IPS DF 6.9 (cell line): ENCODE measurements at regions not wholly inside any gene's neighbourhood (a gene's known extent, or its start where the extent isn't known, plus 50 kb on each side); places are given as distances from the start of the nearest gene placed in this dataset.
"Not testable (repeated sequence)": the region's sequence is repeated elsewhere in the genome, so short reads cannot be mapped to it uniquely, and the experiment has no call there.

Experiments used
- DNase-seq: peaks from one replicate; pipeline ENCODE4 v3.0.0-alpha.2; 2013; ENCODE audit warnings: low read depth, low spot score
- H3K27ac ChIP-seq: one replicate; pipeline ENCODE4 v1.5.1; 2013; ENCODE audit warnings: low read length, control low read depth
- H3K27me3 ChIP-seq: 2 replicates; pipeline ENCODE4 v1.6.1; 2013; ENCODE audit warnings: mild to moderate bottlenecking, low read length; ENCODE audit not compliant: control insufficient read depth, insufficient read depth
- H3K36me3 ChIP-seq: 2 replicates; pipeline ENCODE4 v1.6.1; 2013; ENCODE audit warnings: low read length; ENCODE audit not compliant: control insufficient read depth, insufficient read depth
- H3K4me1 ChIP-seq: 2 replicates; pipeline ENCODE4 v1.6.1; 2013; ENCODE audit warnings: low read length; ENCODE audit not compliant: control insufficient read depth, insufficient read depth
- H3K4me3 ChIP-seq: 2 replicates; pipeline ENCODE4 v1.5.1; 2013; ENCODE audit warnings: mild to moderate bottlenecking, low read length
- H3K9me3 ChIP-seq: 2 replicates; pipeline ENCODE4 v1.6.1; 2013; ENCODE audit warnings: low read length, inconsistent platforms; ENCODE audit not compliant: control insufficient read depth, insufficient read depth
- WGBS: extraction: QIAGEN DNeasy Blood & Tissue Kit; methylation state at CpG from one replicate; pipeline ENCODE4 v1.1.7; 2013; ENCODE audit warnings: mixed read lengths, missing lambda C conversion rate; ENCODE audit not compliant: insufficient read length, insufficient coverage; 5-methylcytosine and 5-hydroxymethylcytosine counted together

- not testable (repeated sequence) for H3K27me3 ChIP-seq, H3K4me3 ChIP-seq, DNase-seq, H3K4me1 ChIP-seq, H3K36me3 ChIP-seq, H3K27ac ChIP-seq, H3K9me3 ChIP-seq
- WGBS, result no CpG with 5 or more reads among the region's 24 CpGs
These were observed 82.3 kb upstream of the FCGR1A start for GRCh38 chr1:149700220-149700619.

- H3K4me3 ChIP-seq, H3K4me1 ChIP-seq, H3K9me3 ChIP-seq, H3K27me3 ChIP-seq, H3K27ac ChIP-seq, DNase-seq, H3K36me3 ChIP-seq: not testable (repeated sequence)
- WGBS, result no CpG with 5 or more reads among the region's 58 CpGs
These were observed 81.6 kb upstream of the FCGR1A start for GRCh38 chr1:149700677-149701567.

- H3K36me3 ChIP-seq, H3K27me3 ChIP-seq, H3K4me1 ChIP-seq, H3K4me3 ChIP-seq, DNase-seq, H3K9me3 ChIP-seq, H3K27ac ChIP-seq: not testable (repeated sequence)
- no CpG with 5 or more reads among the region's 22 CpGs for WGBS
These were observed 74.2 kb upstream of the FCGR1A start for GRCh38 chr1:149708192-149708853.

GRCh38 chr1:149711651-149712050 is 70.8 kb upstream of the FCGR1A start:
- not testable (repeated sequence) for DNase-seq, H3K27me3 ChIP-seq, H3K27ac ChIP-seq, H3K9me3 ChIP-seq, H3K36me3 ChIP-seq, H3K4me3 ChIP-seq, H3K4me1 ChIP-seq
- WGBS, result no CpG with 5 or more reads among the region's 12 CpGs

GRCh38 chr1:149712154-149712927 is 70.2 kb upstream of the FCGR1A start:
- no CpG with 5 or more reads among the region's 30 CpGs for WGBS
- not testable (repeated sequence) for H3K9me3 ChIP-seq, DNase-seq, H3K27me3 ChIP-seq, H3K27ac ChIP-seq, H3K4me1 ChIP-seq, H3K36me3 ChIP-seq
- peak overlapping the region; percentile 84; the same call in 1 of the 2 replicates for H3K4me3 ChIP-seq

GRCh38 chr1:149713513-149713912 is 69.0 kb upstream of the FCGR1A start:
- DNase-seq, H3K4me1 ChIP-seq, H3K4me3 ChIP-seq, H3K27ac ChIP-seq, H3K27me3 ChIP-seq, H3K9me3 ChIP-seq, H3K36me3 ChIP-seq: not testable (repeated sequence)
- no CpG with 5 or more reads among the region's 6 CpGs for WGBS

GRCh38 chr1:149713952-149714351 is 68.5 kb upstream of the FCGR1A start:
- H3K27me3 ChIP-seq, H3K27ac ChIP-seq, H3K9me3 ChIP-seq, H3K4me3 ChIP-seq, H3K36me3 ChIP-seq, H3K4me1 ChIP-seq, DNase-seq: not testable (repeated sequence)
- WGBS, result no CpG with 5 or more reads among the region's 4 CpGs

GRCh38 chr1:149724618-149725302 is 57.7 kb upstream of the FCGR1A start:
- H3K4me3 ChIP-seq, H3K27me3 ChIP-seq, H3K36me3 ChIP-seq, H3K27ac ChIP-seq, DNase-seq, H3K9me3 ChIP-seq, H3K4me1 ChIP-seq: not testable (repeated sequence)
- no CpG with 5 or more reads among the region's 3 CpGs for WGBS

- DNase-seq, result not testable (repeated sequence)
These were observed 55.8 kb upstream of the FCGR1A start for GRCh38 chr1:149726688-149727087.

GRCh38 chr1:149728598-149728997 is 53.9 kb upstream of the FCGR1A start:
- not testable (repeated sequence) for H3K9me3 ChIP-seq, H3K4me1 ChIP-seq, H3K36me3 ChIP-seq, DNase-seq, H3K27ac ChIP-seq, H3K4me3 ChIP-seq, H3K27me3 ChIP-seq
- no CpG with 5 or more reads among the region's 3 CpGs for WGBS

More at GRCh38 chr1:149726688-149727087, 55.8 kb upstream of the FCGR1A start:
- WGBS, result no CpG with 5 or more reads among the region's 4 CpGs
- H3K9me3 ChIP-seq, H3K27me3 ChIP-seq, H3K36me3 ChIP-seq, H3K4me3 ChIP-seq, H3K4me1 ChIP-seq, H3K27ac ChIP-seq: not testable (repeated sequence)
